K562 (cell line): ENCODE measurements at regions not wholly inside any gene's neighbourhood (a gene's known extent, or its start where the extent isn't known, plus 50 kb on each side); places are given as distances from the start of the nearest gene placed in this dataset.

Experiments
- ATAC-seq: fragments of 200-7000 bp; cut with Tn5 transposase; 3 replicates; pipeline ENCODE4 v1.9.1; 2020; ENCODE audit warnings: moderate library complexity
- BruUV-seq: library from RNA; stranded (reverse); fragments of 400-500 nt; replicated peaks from 2 replicates; lab custom pipeline; 2021; lab: Mats Ljungman, UMichigan
- CTCF ChIA-PET: fragments of 300-600 bp; formaldehyde crosslinking; extraction: SDS; loops from one replicate; lab custom pipeline; 2021; ENCODE audit warnings: low intra/inter-chr PET ratio; lab: Yijun Ruan, JAX
- POLR2A ChIA-PET: fragments of 300-600, 350-650 bp; sonication (Branson Sonifier 250); formaldehyde crosslinking; extraction: SDS; loops from one replicate; lab custom pipeline; 2021; ENCODE audit warnings: antibody characterized with exemption, inconsistent platforms; lab: Yijun Ruan, JAX
- DNase-seq, 4 experiments: peaks; one replicate each; pipeline versions ENCODE4 v3.0.0 to v3.0.0-alpha.2; 2011 to 2018; ENCODE audit warnings: low spot score in 3 of 4, mixed read lengths in 3 of 4; ENCODE audit errors: extremely low read depth in 1 of 4
- FAIRE-seq: peaks from 2 replicates; lab custom pipeline; 2011; peaks lifted over from hg19 to GRCh38; lab: Jason Lieb, UNC
- H2AFZ ChIP-seq: 2 replicates; pipeline ENCODE4 v1.6.0; 2011; ENCODE audit warnings: low read depth, low read length, control low read depth, inconsistent platforms
- H3K27ac ChIP-seq: fragments of 200-600 bp; 3 replicates; pipeline ENCODE4 v1.8.0; 2011; ENCODE audit warnings: low read depth, mild to moderate bottlenecking, control low read depth, inconsistent platforms, low read length, moderate library complexity, mixed read lengths; ENCODE audit errors: extremely low read depth
- H3K27me3 ChIP-seq, 2 experiments: fragments of 300-600 bp in 1 of 2; 2 replicates in 1 of 2; 3 replicates in 1 of 2; pipeline versions ENCODE4 v1.6.0 to v1.8.0; 2011; ENCODE audit warnings: inconsistent platforms in 2 of 2, low read length in 2 of 2, mild to moderate bottlenecking in 1 of 2, mixed read lengths in 1 of 2, moderate library complexity in 1 of 2; ENCODE audit not compliant: control insufficient read depth in 2 of 2, insufficient read depth in 2 of 2
- H3K36me3 ChIP-seq: fragments of 300-600 bp; 3 replicates; pipeline ENCODE4 v1.8.0; 2011; ENCODE audit warnings: mild to moderate bottlenecking, low read length, inconsistent platforms; ENCODE audit not compliant: control insufficient read depth, insufficient read depth
- H3K4me1 ChIP-seq, 2 experiments: fragments of 200-600 bp in 1 of 2; replicated peaks in 1 of 2; 2 replicates in 1 of 2; 3 replicates in 1 of 2; pipeline versions ENCODE4 v1.5.1 to v1.8.0; 2011; ENCODE audit warnings: inconsistent platforms in 2 of 2, low read length in 2 of 2, mild to moderate bottlenecking in 1 of 2, mixed read lengths in 1 of 2, moderate library complexity in 1 of 2; ENCODE audit not compliant: control insufficient read depth in 2 of 2, insufficient read depth in 2 of 2
- H3K4me2 ChIP-seq: 2 replicates; pipeline ENCODE4 v1.6.1; 2011; ENCODE audit warnings: low read length, control low read depth, inconsistent platforms, mixed read lengths; ENCODE audit not compliant: insufficient read depth
- H3K4me3 ChIP-seq: fragments of 200-600 bp; sonication (generic), shearing (Covaris generic); 2 replicates; pipeline ENCODE4 v1.5.1; 2016; ENCODE audit warnings: control low read depth, inconsistent platforms
- H3K79me2 ChIP-seq: fragments of 200-600 bp; 3 replicates; pipeline ENCODE4 v1.8.0; 2011; ENCODE audit warnings: low read length, inconsistent platforms; ENCODE audit not compliant: control insufficient read depth, insufficient read depth
- H3K9ac ChIP-seq, 2 experiments: 2 replicates each; pipeline versions ENCODE4 v1.6.0 to v1.6.1; 2011; ENCODE audit warnings: low read depth in 2 of 2, low read length in 2 of 2, control low read depth in 1 of 2, inconsistent platforms in 1 of 2, mild to moderate bottlenecking in 1 of 2, mixed read lengths in 1 of 2; ENCODE audit not compliant: insufficient read depth in 1 of 2
- H3K9me1 ChIP-seq: one replicate; pipeline ENCODE4 v1.6.0; 2011; ENCODE audit warnings: inconsistent platforms, mild to moderate bottlenecking, low read length, moderate library complexity; ENCODE audit not compliant: control insufficient read depth, insufficient read depth
- H3K9me3 ChIP-seq: replicated peaks from 2 replicates; pipeline ENCODE4 v1.5.1; 2011; ENCODE audit warnings: low read depth, low read length, inconsistent platforms; ENCODE audit not compliant: control insufficient read depth, insufficient read depth
- H4K20me1 ChIP-seq: replicated peaks from 2 replicates; pipeline ENCODE4 v1.6.1; 2011; ENCODE audit warnings: low read length, inconsistent platforms, mixed read lengths; ENCODE audit not compliant: control insufficient read depth, insufficient read depth
- BHLHE40 ChIP-seq: IDR thresholded peaks from 2 replicates; pipeline ENCODE4 v1.6.1; 2011; ENCODE audit warnings: low read length, improper control_type of control experiment
- JUND ChIP-seq, 2 experiments: IDR thresholded peaks; 2 replicates in 1 of 2; 3 replicates in 1 of 2; pipeline ENCODE4 v1.6.1; 2011; ENCODE audit warnings: borderline replicate concordance in 2 of 2, low read depth in 2 of 2, low read length in 2 of 2, improper control_type of control experiment in 1 of 2, missing biosample characterization in 1 of 2, missing genetic modification characterization in 1 of 2, missing genetic modification reagents in 1 of 2
- KDM5B ChIP-seq: fragments of 200-600 bp; sonication (generic); IDR thresholded peaks from 2 replicates; pipeline ENCODE4 v1.6.1; 2012; ENCODE audit warnings: low read depth, mild to moderate bottlenecking, moderate library complexity, low read length, control low read depth, inconsistent platforms; ENCODE audit not compliant: insufficient replicate concordance
- NCOA1 ChIP-seq: fragments of 450-650 bp; IDR thresholded peaks from 2 replicates; pipeline ENCODE4 v1.6.1; 2016; ENCODE audit warnings: low read depth
- RAD21 ChIP-seq, 2 experiments: fragments of 250-450 bp in 1 of 2; fragments of 450-650 bp in 1 of 2; sonication (Bioruptor Pico) in 1 of 2; formaldehyde crosslinking in 1 of 2; IDR thresholded peaks in 1 of 2; conservative IDR thresholded peaks in 1 of 2; 2 replicates each; pipeline versions ENCODE4 v1.4.0 to v1.8.0; 2020 to 2022; ENCODE audit warnings: mild to moderate bottlenecking in 2 of 2, moderate library complexity in 1 of 2
- SMARCE1 ChIP-seq: fragments of 450-650 bp; IDR thresholded peaks from 2 replicates; pipeline ENCODE4 v1.7.1; 2016; ENCODE audit warnings: mild to moderate bottlenecking
- SRSF9 ChIP-seq: fragments of 200-400 bp; formaldehyde crosslinking; IDR thresholded peaks from 2 replicates; pipeline ENCODE4 v1.6.1; 2017; ENCODE audit warnings: low read depth, low read length, borderline replicate concordance
- TAF9B ChIP-seq: fragments of 450-650 bp; IDR thresholded peaks from 2 replicates; pipeline ENCODE4 v1.6.1; 2018; ENCODE audit warnings: mild to moderate bottlenecking; ENCODE audit not compliant: partially characterized antibody
- TOE1 ChIP-seq, 2 experiments: fragments of 450-650 bp in 1 of 2; sonication (generic) in 1 of 2; formaldehyde crosslinking in 1 of 2; IDR thresholded peaks; 2 replicates each; pipeline versions ENCODE4 v1.7.1 to v1.8.0; 2016 to 2022; ENCODE audit warnings: borderline replicate concordance in 2 of 2, mild to moderate bottlenecking in 2 of 2, antibody characterized with exemption in 1 of 2, inconsistent platforms in 1 of 2, low read depth in 1 of 2, missing genetic modification reagents in 1 of 2, moderate library complexity in 1 of 2
- ZNF644 ChIP-seq: fragments of 200-800 bp; sonication (Bioruptor generic); IDR thresholded peaks from 2 replicates; pipeline ENCODE4 v1.6.1; 2016; ENCODE audit warnings: low read depth, missing genetic modification characterization, missing compliant biosample characterization
- ZNF717 ChIP-seq: fragments of 250-450 bp; sonication (Bioruptor Pico); IDR thresholded peaks from 2 replicates; pipeline ENCODE4 v1.5.0; 2021
- WGBS: fragments of 100-300 bp; shearing (Covaris generic); methylation state at CpG from one replicate; pipeline ENCODE4 v1.1.6; 2016; ENCODE audit warnings: low coverage, mixed read lengths; ENCODE audit not compliant: insufficient coverage; ENCODE audit errors: missing lambda C conversion rate; 5-methylcytosine and 5-hydroxymethylcytosine counted together
- in situ Hi-C: fragments of 300-500 bp; cut with MboI; formaldehyde crosslinking; loops from 4 replicates; pipeline ENCODE4 v1.15.0; 2018; ENCODE audit warnings: inconsistent platforms, mixed read lengths
- intact Hi-C: fragments of 100-400 bp; cut with micrococcal nuclease; formaldehyde crosslinking; loops from 2 replicates; pipeline ENCODE4 v1.14.2; 2022
- TF ChIP-seq, protein P1 (sequence below): sonication (generic); formaldehyde crosslinking; IDR thresholded peaks from 2 replicates; pipeline ENCODE4 v1.9.0; 2022; ENCODE audit warnings: mild to moderate bottlenecking, missing genetic modification reagents
- TF ChIP-seq, protein P2 (sequence below), 3 experiments: IDR thresholded peaks in 2 of 3; conservative IDR thresholded peaks in 1 of 3; 2 replicates each; pipeline ENCODE4 v1.5.1; 2011 to 2012; ENCODE audit warnings: low read length in 3 of 3, mild to moderate bottlenecking in 3 of 3, control low read depth in 2 of 3, improper control_type of control experiment in 1 of 3, inconsistent platforms in 1 of 3, low read depth in 1 of 3, mixed read lengths in 1 of 3, moderate library complexity in 1 of 3; ENCODE audit not compliant: insufficient read depth in 2 of 3
- TF ChIP-seq, protein P3 (sequence below): fragments of 250-450 bp; sonication (Bioruptor Pico); IDR thresholded peaks from 2 replicates; pipeline ENCODE4 v1.8.0; 2022; ENCODE audit warnings: inconsistent platforms, mild to moderate bottlenecking, moderate library complexity, borderline replicate concordance

DNA sequence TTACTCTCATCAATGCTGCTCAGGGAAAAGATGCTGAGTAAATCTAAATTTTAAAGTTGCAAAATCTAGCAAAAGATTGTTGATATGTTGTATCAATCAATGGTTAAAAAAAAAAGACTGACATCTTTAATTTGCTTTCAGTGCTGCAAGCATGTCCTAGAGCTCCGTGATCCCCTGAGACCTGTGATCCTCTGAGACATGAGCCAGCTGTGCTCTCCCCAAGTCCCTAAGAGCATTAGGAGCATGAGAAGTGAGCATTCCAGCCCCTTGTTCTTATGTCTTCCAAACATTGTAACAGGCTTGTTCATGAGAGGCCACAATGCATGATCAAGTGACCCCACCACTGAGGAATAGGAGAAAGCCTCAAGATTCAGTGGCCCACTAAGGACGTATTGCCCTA lies 116.6 kb downstream of the DAD1 start (continued):
- TF ChIP-seq JUND (IDR thresholded peaks at IDR 0.05; ENCODE audit: borderline replicate concordance, low read depth, low read length), result no peak
- no peak for TF ChIP-seq JUND (tag; IDR thresholded peaks at IDR 0.05; ENCODE audit: borderline replicate concordance, low read depth, low read length)

DNA sequence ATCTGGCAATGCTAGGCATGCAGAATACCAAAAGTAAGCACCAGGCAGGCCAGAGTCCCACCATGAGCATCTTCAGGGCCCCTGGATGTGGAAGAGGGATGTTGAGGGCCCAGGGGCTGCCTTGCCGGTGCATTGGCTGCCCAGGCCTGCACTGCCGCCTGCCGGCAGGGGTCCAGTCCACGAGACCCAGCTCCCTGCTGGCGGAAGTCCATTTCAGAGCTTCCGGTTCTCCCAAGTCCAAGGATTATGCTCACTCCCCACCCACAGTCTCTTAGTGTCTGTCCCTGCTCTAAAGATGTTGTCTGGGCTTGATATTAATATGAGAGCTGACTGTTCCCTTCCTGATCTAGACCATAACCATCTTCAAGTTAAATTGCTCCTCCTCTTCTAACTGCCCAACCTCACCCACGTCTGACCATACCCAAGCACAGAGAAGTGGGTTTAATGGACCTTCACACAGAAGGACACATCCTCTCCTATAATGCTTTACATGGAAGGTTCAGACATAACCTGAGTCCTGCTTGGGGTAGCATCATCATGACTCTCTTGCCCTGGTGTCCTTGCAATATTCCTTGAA lies 117.4 kb downstream of the DAD1 start:
- H3K36me3 ChIP-seq, result no peaks in the 10 kb centered on the region
- CTCF ChIA-PET, result interaction anchor here (0.6 to 4.2 kb wide), 4 partner anchors 80 to 157 kb away, joined by 3 to 33 read pairs (median 12); no protein-coding TSS in a partner anchor
- FAIRE-seq (peak; percentile 35), DNase-seq (peak; percentile 61 to 68 (median 64)), ATAC-seq (peak; percentile 96)
- intact Hi-C loops (loop anchor here (1.0 to 5.0 kb wide), 3 partner anchors 39 to 154 kb away; no protein-coding TSS in a partner anchor), in situ Hi-C loops (loop anchor here (5.0 to 10.0 kb wide), 2 partner anchors 79 to 167 kb away; no protein-coding TSS in a partner anchor)
- no peak overlapping the region for H3K27ac ChIP-seq
- no peak overlapping the region for H3K4me3 ChIP-seq
- no peaks in the 10 kb centered on the region for H3K79me2 ChIP-seq
- no peaks in the 10 kb centered on the region for H3K9me1 ChIP-seq
- H4K20me1 ChIP-seq, result no peaks in the 10 kb centered on the region
- H3K9ac ChIP-seq, result no peak overlapping the region
- peak overlapping the region; percentile 85 for H2AFZ ChIP-seq
- no peaks in the 10 kb centered on the region for H3K9me3 ChIP-seq
- H3K27me3 ChIP-seq, result peaks cover 2 to 6% of the 10 kb centered on the region in 2 experiments; a peak in 3 of 5 replicates
- H3K4me2 ChIP-seq, result no peak overlapping the region
- no TSS peak for BruUV-seq
- POLR2A ChIA-PET, result interaction anchor here (0.7 to 1.0 kb wide), 2 partner anchors 79 to 83 kb away, joined by 3 to 5 read pairs; no protein-coding TSS in a partner anchor
- 10% methylated on average over 6 of the region's 7 CpGs for WGBS
- H3K4me1 ChIP-seq, result peaks cover 0 to 3% of the 10 kb centered on the region in 2 experiments
- TF ChIP-seq NCOA1 (no peak), TAF9B (no peak), SMARCE1 (no peak), KDM5B (no peak), ZNF644 (tag) (no peak), RAD21 (CRISPR knock-in tag; conservative IDR thresholded peaks at IDR 0.05 in 1 of 2, IDR thresholded peaks at IDR 0.05 in 1 of 2) (peak; percentile 90 to 97), ZNF717 (CRISPR knock-in tag) (no peak), SRSF9 (no peak), BHLHE40 (no peak), TOE1 (IDR thresholded peaks at IDR 0.05; ENCODE audit: borderline replicate concordance) (no peak), TOE1 (CRISPR knock-in tag; IDR thresholded peaks at IDR 0.05; ENCODE audit: borderline replicate concordance, low read depth) (no peak)
- TF ChIP-seq, protein P1, sequence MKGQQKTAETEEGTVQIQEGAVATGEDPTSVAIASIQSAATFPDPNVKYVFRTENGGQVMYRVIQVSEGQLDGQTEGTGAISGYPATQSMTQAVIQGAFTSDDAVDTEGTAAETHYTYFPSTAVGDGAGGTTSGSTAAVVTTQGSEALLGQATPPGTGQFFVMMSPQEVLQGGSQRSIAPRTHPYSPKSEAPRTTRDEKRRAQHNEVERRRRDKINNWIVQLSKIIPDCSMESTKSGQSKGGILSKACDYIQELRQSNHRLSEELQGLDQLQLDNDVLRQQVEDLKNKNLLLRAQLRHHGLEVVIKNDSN (CRISPR knock-in tag), result no peak
- TF ChIP-seq, protein P2, sequence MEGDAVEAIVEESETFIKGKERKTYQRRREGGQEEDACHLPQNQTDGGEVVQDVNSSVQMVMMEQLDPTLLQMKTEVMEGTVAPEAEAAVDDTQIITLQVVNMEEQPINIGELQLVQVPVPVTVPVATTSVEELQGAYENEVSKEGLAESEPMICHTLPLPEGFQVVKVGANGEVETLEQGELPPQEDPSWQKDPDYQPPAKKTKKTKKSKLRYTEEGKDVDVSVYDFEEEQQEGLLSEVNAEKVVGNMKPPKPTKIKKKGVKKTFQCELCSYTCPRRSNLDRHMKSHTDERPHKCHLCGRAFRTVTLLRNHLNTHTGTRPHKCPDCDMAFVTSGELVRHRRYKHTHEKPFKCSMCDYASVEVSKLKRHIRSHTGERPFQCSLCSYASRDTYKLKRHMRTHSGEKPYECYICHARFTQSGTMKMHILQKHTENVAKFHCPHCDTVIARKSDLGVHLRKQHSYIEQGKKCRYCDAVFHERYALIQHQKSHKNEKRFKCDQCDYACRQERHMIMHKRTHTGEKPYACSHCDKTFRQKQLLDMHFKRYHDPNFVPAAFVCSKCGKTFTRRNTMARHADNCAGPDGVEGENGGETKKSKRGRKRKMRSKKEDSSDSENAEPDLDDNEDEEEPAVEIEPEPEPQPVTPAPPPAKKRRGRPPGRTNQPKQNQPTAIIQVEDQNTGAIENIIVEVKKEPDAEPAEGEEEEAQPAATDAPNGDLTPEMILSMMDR (IDR thresholded peaks at IDR 0.05 in 2 of 3, conservative IDR thresholded peaks at IDR 0.05 in 1 of 3; ENCODE audit: insufficient read depth in 2 of 3, low read depth in 1 of 3, low read length in 3 of 3), result peak; percentile 83 to 91 (median 86)
- TF ChIP-seq, protein P3, sequence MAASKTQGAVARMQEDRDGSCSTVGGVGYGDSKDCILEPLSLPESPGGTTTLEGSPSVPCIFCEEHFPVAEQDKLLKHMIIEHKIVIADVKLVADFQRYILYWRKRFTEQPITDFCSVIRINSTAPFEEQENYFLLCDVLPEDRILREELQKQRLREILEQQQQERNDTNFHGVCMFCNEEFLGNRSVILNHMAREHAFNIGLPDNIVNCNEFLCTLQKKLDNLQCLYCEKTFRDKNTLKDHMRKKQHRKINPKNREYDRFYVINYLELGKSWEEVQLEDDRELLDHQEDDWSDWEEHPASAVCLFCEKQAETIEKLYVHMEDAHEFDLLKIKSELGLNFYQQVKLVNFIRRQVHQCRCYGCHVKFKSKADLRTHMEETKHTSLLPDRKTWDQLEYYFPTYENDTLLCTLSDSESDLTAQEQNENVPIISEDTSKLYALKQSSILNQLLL (CRISPR knock-in tag), result no peak
